ENCODE measurements at regions not wholly inside any gene's neighbourhood (a gene's known extent, or its start where the extent isn't known, plus 50 kb on each side); places are given as distances from the start of the nearest gene placed in this dataset.
"Not testable (repeated sequence)": the region's sequence is repeated elsewhere in the genome, so short reads cannot be mapped to it uniquely, and the experiment has no call there.

- Histone ChIP-seq H2AFZ (ENCODE audit: low read depth) (no peak overlapping the region), H3K4me1 (ENCODE audit: low read depth, poor library complexity, severe bottlenecking) (peaks cover 35% of the 10 kb centered on the region), H3K4me3 (IDR thresholded peaks at IDR 0.05; ENCODE audit: insufficient read depth, low read depth, low read length) (no peak overlapping the region), H3K79me2 (ENCODE audit: insufficient read depth, low read depth) (no peaks in the 10 kb centered on the region), H3K4me2 (no peak overlapping the region), H3K9ac (no peak overlapping the region), H3K27ac (no peak overlapping the region), H3K27me3 (ENCODE audit: insufficient read depth, low read depth) (no peaks in the 10 kb centered on the region), H3K36me3 (ENCODE audit: insufficient read depth) (no peaks in the 10 kb centered on the region), H4K20me1 (ENCODE audit: insufficient read depth) (no peaks in the 10 kb centered on the region)
- no peak for TF ChIP-seq CTCF (conservative IDR thresholded peaks at IDR 0.05; ENCODE audit: low read depth, low read length)
Measured at GRCh38 chr9:18061332-18061731, 412.6 kb upstream of the ADAMTSL1 start.

- no peak overlapping the region for H2AFZ ChIP-seq (ENCODE audit: low read depth)
- no peaks in the 10 kb centered on the region for H3K79me2 ChIP-seq (ENCODE audit: insufficient read depth, low read depth)
- H4K20me1 ChIP-seq (ENCODE audit: insufficient read depth): no peaks in the 10 kb centered on the region
- TF ChIP-seq CTCF (conservative IDR thresholded peaks at IDR 0.05; ENCODE audit: low read depth, low read length): no peak
- no peak overlapping the region for H3K27ac ChIP-seq
- peaks cover 30% of the 10 kb centered on the region for H3K4me1 ChIP-seq (ENCODE audit: low read depth, poor library complexity, severe bottlenecking)
- H3K4me2 ChIP-seq: no peak overlapping the region
- H3K9ac ChIP-seq: no peak overlapping the region
- H3K36me3 ChIP-seq (ENCODE audit: insufficient read depth): no peaks in the 10 kb centered on the region
- no peaks in the 10 kb centered on the region for H3K27me3 ChIP-seq (ENCODE audit: insufficient read depth, low read depth)
- H3K4me3 ChIP-seq (IDR thresholded peaks at IDR 0.05; ENCODE audit: insufficient read depth, low read depth, low read length): no peak overlapping the region
Measured at GRCh38 chr9:18061856-18062255, 412.1 kb upstream of the ADAMTSL1 start.

GRCh38 chr9:18063856-18064390, 410.0 kb upstream of the ADAMTSL1 start:
- peaks cover 9% of the 10 kb centered on the region for H3K4me1 ChIP-seq (ENCODE audit: low read depth, poor library complexity, severe bottlenecking)
- no peaks in the 10 kb centered on the region for H3K36me3 ChIP-seq (ENCODE audit: insufficient read depth)
- TF ChIP-seq CTCF (conservative IDR thresholded peaks at IDR 0.05; ENCODE audit: low read depth, low read length): no peak
- H3K4me3 ChIP-seq (IDR thresholded peaks at IDR 0.05; ENCODE audit: insufficient read depth, low read depth, low read length): no peak overlapping the region
- H3K9ac ChIP-seq: no peak overlapping the region
- no peaks in the 10 kb centered on the region for H4K20me1 ChIP-seq (ENCODE audit: insufficient read depth)
- H2AFZ ChIP-seq (ENCODE audit: low read depth): no peak overlapping the region
- H3K79me2 ChIP-seq (ENCODE audit: insufficient read depth, low read depth): no peaks in the 10 kb centered on the region
- no peak overlapping the region for H3K27ac ChIP-seq
- no peak overlapping the region for H3K4me2 ChIP-seq
- H3K27me3 ChIP-seq (ENCODE audit: insufficient read depth, low read depth): no peaks in the 10 kb centered on the region

GRCh38 chr9:18066608-18067007, 407.3 kb upstream of the ADAMTSL1 start:
- not testable (repeated sequence) for H3K27me3 ChIP-seq (ENCODE audit: insufficient read depth, low read depth)

GRCh38 chr9:18067548-18068120, 406.3 kb upstream of the ADAMTSL1 start:
- no peak for TF ChIP-seq CTCF (conservative IDR thresholded peaks at IDR 0.05; ENCODE audit: low read depth, low read length)
- no peak overlapping the region for H3K4me2 ChIP-seq
- no peaks in the 10 kb centered on the region for H3K4me1 ChIP-seq (ENCODE audit: low read depth, poor library complexity, severe bottlenecking)
- no peaks in the 10 kb centered on the region for H3K27me3 ChIP-seq (ENCODE audit: insufficient read depth, low read depth)
- H4K20me1 ChIP-seq (ENCODE audit: insufficient read depth): no peaks in the 10 kb centered on the region
- H3K79me2 ChIP-seq (ENCODE audit: insufficient read depth, low read depth): no peaks in the 10 kb centered on the region
- no peak overlapping the region for H2AFZ ChIP-seq (ENCODE audit: low read depth)
- no peaks in the 10 kb centered on the region for H3K36me3 ChIP-seq (ENCODE audit: insufficient read depth)
- no peak overlapping the region for H3K27ac ChIP-seq
- no peak overlapping the region for H3K9ac ChIP-seq
- no peak overlapping the region for H3K4me3 ChIP-seq (IDR thresholded peaks at IDR 0.05; ENCODE audit: insufficient read depth, low read depth, low read length)

More at GRCh38 chr9:18066608-18067007, 407.3 kb upstream of the ADAMTSL1 start:
- not testable (repeated sequence) for H3K4me2 ChIP-seq; H3K4me3 ChIP-seq (IDR thresholded peaks at IDR 0.05; ENCODE audit: insufficient read depth, low read depth, low read length); H4K20me1 ChIP-seq (ENCODE audit: insufficient read depth); H3K79me2 ChIP-seq (ENCODE audit: insufficient read depth, low read depth); H3K36me3 ChIP-seq (ENCODE audit: insufficient read depth); H2AFZ ChIP-seq (ENCODE audit: low read depth); H3K27ac ChIP-seq; H3K9ac ChIP-seq; H3K4me1 ChIP-seq (ENCODE audit: low read depth, poor library complexity, severe bottlenecking)
